ENCODE measurements at regions not wholly inside any gene's neighbourhood (a gene's known extent, or its start where the extent isn't known, plus 50 kb on each side); places are given as distances from the start of the nearest gene placed in this dataset.

- TF ChIP-seq CTCF (IDR thresholded peaks at IDR 0.05 in 4 of 5, conservative IDR thresholded peaks at IDR 0.05 in 1 of 5) = no peak
- TF ChIP-seq POLR2A (IDR thresholded peaks at IDR 0.05) = no peak
Observed at GRCh38 chr11:106456647-106457046, 379.2 kb downstream of the AASDHPPT start.
